Fibroblast of the aortic adventitia (primary cell): ENCODE measurements at regions not wholly inside any gene's neighbourhood (a gene's known extent, or its start where the extent isn't known, plus 50 kb on each side); places are given as distances from the start of the nearest gene placed in this dataset.

ENCODE experiments used
- DNase-seq: peaks from one replicate; pipeline ENCODE4 v3.0.0-alpha.2; 2010; ENCODE audit warnings: low read depth
- H3K4me3 ChIP-seq: 2 replicates; pipeline ENCODE4 v1.5.1; 2011; ENCODE audit warnings: low read depth, mild to moderate bottlenecking, control low read depth, low read length, moderate library complexity
- CTCF ChIP-seq: IDR thresholded peaks from 2 replicates; pipeline ENCODE4 v1.5.1; 2011; ENCODE audit warnings: mild to moderate bottlenecking, low read length, control low read depth, inconsistent platforms; ENCODE audit not compliant: insufficient read depth

- no peak for TF ChIP-seq CTCF
- no peak overlapping the region for H3K4me3 ChIP-seq
- DNase-seq = peak; percentile 58
These were observed 157.3 kb upstream of the SMAD3 start for GRCh38 chr15:66907826-66908743.

GRCh38 chr15:66908744-66909095 is 156.7 kb upstream of the SMAD3 start:
- no peak for TF ChIP-seq CTCF
- no peak for DNase-seq
- no peak overlapping the region for H3K4me3 ChIP-seq

GRCh38 chr15:66909381-66909890 is 156.0 kb upstream of the SMAD3 start:
- no peak for TF ChIP-seq CTCF
- H3K4me3 ChIP-seq = no peak overlapping the region
- DNase-seq = no peak

GRCh38 chr15:66911131-66911700 is 154.2 kb upstream of the SMAD3 start:
- no peak for DNase-seq
- no peak for TF ChIP-seq CTCF
- H3K4me3 ChIP-seq = no peak overlapping the region

GRCh38 chr15:66912001-66912400 is 153.4 kb upstream of the SMAD3 start:
- no peak for TF ChIP-seq CTCF
- no peak for DNase-seq
- H3K4me3 ChIP-seq = no peak overlapping the region

- DNase-seq = no peak
- no peak overlapping the region for H3K4me3 ChIP-seq
- no peak for TF ChIP-seq CTCF
These were observed 153.0 kb upstream of the SMAD3 start for GRCh38 chr15:66912441-66912840.
